GM11168 (cell line): ENCODE measurements at regions not wholly inside any gene's neighbourhood (a gene's known extent, or its start where the extent isn't known, plus 50 kb on each side); places are given as distances from the start of the nearest gene placed in this dataset.
"Not testable (repeated sequence)": the region's sequence is repeated elsewhere in the genome, so short reads cannot be mapped to it uniquely, and the experiment has no call there.

ENCODE experiments used
- in situ Hi-C: fragments of 300-500 bp; cut with MboI; formaldehyde crosslinking; loops from one replicate; pipeline ENCODE4 v1.12.0; 2022; ENCODE audit warnings: low sequenced_read_pairs; ENCODE audit not compliant: unreplicated experiment

GRCh38 chr1:79912813-79913212 is 906.3 kb upstream of the ADGRL4 start:
- in situ Hi-C loops, result no loop called here

GRCh38 chr1:79903321-79903720 is 896.8 kb upstream of the ADGRL4 start:
- in situ Hi-C loops, result no loop called here

GRCh38 chr1:79902418-79902817 is 895.9 kb upstream of the ADGRL4 start:
- in situ Hi-C loops, result no loop called here

- in situ Hi-C loops, result no loop called here
Observed at GRCh38 chr1:79899914-79900313, 893.4 kb upstream of the ADGRL4 start.

- in situ Hi-C loops, result no loop called here
Observed at GRCh38 chr1:79896140-79896539, 889.6 kb upstream of the ADGRL4 start.

- in situ Hi-C loops, result no loop called here
Observed at GRCh38 chr1:79895573-79895972, 889.0 kb upstream of the ADGRL4 start.

GRCh38 chr1:79894129-79894528 is 887.6 kb upstream of the ADGRL4 start:
- in situ Hi-C loops, result not testable (repeated sequence)

GRCh38 chr1:79887059-79887458 is 880.5 kb upstream of the ADGRL4 start:
- in situ Hi-C loops, result no loop called here

- in situ Hi-C loops, result no loop called here
Observed at GRCh38 chr1:79885101-79885500, 878.6 kb upstream of the ADGRL4 start.

- in situ Hi-C loops, result no loop called here
Observed at GRCh38 chr1:79877086-79877485, 870.6 kb upstream of the ADGRL4 start.

- in situ Hi-C loops, result no loop called here
Observed at GRCh38 chr1:79875187-79875586, 868.7 kb upstream of the ADGRL4 start.

- in situ Hi-C loops, result no loop called here
Observed at GRCh38 chr1:79874289-79874688, 867.8 kb upstream of the ADGRL4 start.

GRCh38 chr1:79859212-79859948 is 852.9 kb upstream of the ADGRL4 start:
- in situ Hi-C loops, result no loop called here

GRCh38 chr1:79852004-79852403 is 845.5 kb upstream of the ADGRL4 start:
- in situ Hi-C loops, result no loop called here

GRCh38 chr1:79849388-79849787 is 842.9 kb upstream of the ADGRL4 start:
- in situ Hi-C loops, result no loop called here

GRCh38 chr1:79848316-79848715 is 841.8 kb upstream of the ADGRL4 start:
- in situ Hi-C loops, result no loop called here

- in situ Hi-C loops, result no loop called here
Observed at GRCh38 chr1:79847700-79848099, 841.2 kb upstream of the ADGRL4 start.

GRCh38 chr1:79845936-79846335 is 839.4 kb upstream of the ADGRL4 start:
- in situ Hi-C loops, result no loop called here

GRCh38 chr1:79842811-79843210 is 836.3 kb upstream of the ADGRL4 start:
- in situ Hi-C loops, result no loop called here

GRCh38 chr1:79839882-79840281 is 833.4 kb upstream of the ADGRL4 start:
- in situ Hi-C loops, result no loop called here

- in situ Hi-C loops, result no loop called here
Observed at GRCh38 chr1:79827446-79827845, 820.9 kb upstream of the ADGRL4 start.

- in situ Hi-C loops, result no loop called here
Observed at GRCh38 chr1:79825551-79825950, 819.0 kb upstream of the ADGRL4 start.
